ENCODE measurements at regions not wholly inside any gene's neighbourhood (a gene's known extent, or its start where the extent isn't known, plus 50 kb on each side); places are given as distances from the start of the nearest gene placed in this dataset.

- H3K9ac ChIP-seq (ENCODE audit: low read length), result no peak overlapping the region
- H3K27ac ChIP-seq (ENCODE audit: low read length), result no peak overlapping the region
- no peaks in the 10 kb centered on the region for H3K27me3 ChIP-seq (ENCODE audit: low read depth, low read length)
- H3K4me1 ChIP-seq (ENCODE audit: low read length), result no peaks in the 10 kb centered on the region
- no peaks in the 10 kb centered on the region for H4K20me1 ChIP-seq (ENCODE audit: insufficient read depth, low read length)
- TF ChIP-seq EZH2phosphoT487 (IDR thresholded peaks at IDR 0.05; ENCODE audit: low read depth), result no peak
- peak; percentile 10; the same call in 1 of the 2 replicates for TF ChIP-seq CTCF (IDR thresholded peaks at IDR 0.05; ENCODE audit: low read depth, low read length)
- no peak overlapping the region for H2AFZ ChIP-seq (ENCODE audit: low read depth, low read length)
- no peaks in the 10 kb centered on the region for H3K9me3 ChIP-seq (ENCODE audit: insufficient read depth, low read length)
- H3K4me2 ChIP-seq (ENCODE audit: low read length), result no peak overlapping the region
- no peaks in the 10 kb centered on the region for H3K79me2 ChIP-seq (ENCODE audit: low read length)
- H3K4me3 ChIP-seq (ENCODE audit: low read length), result no peak overlapping the region
- no peaks in the 10 kb centered on the region for H3K36me3 ChIP-seq (replicated peaks; ENCODE audit: low read depth, low read length)
These were observed 902.4 kb downstream of the NR2F1-AS1 start for GRCh38 chr5:92678640-92679039.

GRCh38 chr5:92676215-92677165, 904.5 kb downstream of the NR2F1-AS1 start:
- Histone ChIP-seq H3K27ac (ENCODE audit: low read length) (no peak overlapping the region), H3K79me2 (ENCODE audit: low read length) (no peaks in the 10 kb centered on the region), H3K36me3 (replicated peaks; ENCODE audit: low read depth, low read length) (no peaks in the 10 kb centered on the region), H2AFZ (ENCODE audit: low read depth, low read length) (no peak overlapping the region), H3K27me3 (ENCODE audit: low read depth, low read length) (no peaks in the 10 kb centered on the region), H3K4me3 (ENCODE audit: low read length) (no peak overlapping the region), H3K4me2 (ENCODE audit: low read length) (no peak overlapping the region), H3K9me3 (ENCODE audit: insufficient read depth, low read length) (no peaks in the 10 kb centered on the region), H3K9ac (ENCODE audit: low read length) (no peak overlapping the region), H4K20me1 (ENCODE audit: insufficient read depth, low read length) (no peaks in the 10 kb centered on the region), H3K4me1 (ENCODE audit: low read length) (no peaks in the 10 kb centered on the region)
- TF ChIP-seq CTCF (IDR thresholded peaks at IDR 0.05; ENCODE audit: low read depth, low read length), result no peak
- TF ChIP-seq EZH2phosphoT487 (IDR thresholded peaks at IDR 0.05; ENCODE audit: low read depth), result no peak

GRCh38 chr5:92674321-92674720, 906.7 kb downstream of the NR2F1-AS1 start:
- H2AFZ ChIP-seq (ENCODE audit: low read depth, low read length), result no peak overlapping the region
- H4K20me1 ChIP-seq (ENCODE audit: insufficient read depth, low read length), result no peaks in the 10 kb centered on the region
- no peaks in the 10 kb centered on the region for H3K4me1 ChIP-seq (ENCODE audit: low read length)
- no peaks in the 10 kb centered on the region for H3K36me3 ChIP-seq (replicated peaks; ENCODE audit: low read depth, low read length)
- H3K27ac ChIP-seq (ENCODE audit: low read length), result no peak overlapping the region
- H3K4me3 ChIP-seq (ENCODE audit: low read length), result no peak overlapping the region
- H3K4me2 ChIP-seq (ENCODE audit: low read length), result no peak overlapping the region
- TF ChIP-seq EZH2phosphoT487 (IDR thresholded peaks at IDR 0.05; ENCODE audit: low read depth) (no peak), CTCF (IDR thresholded peaks at IDR 0.05; ENCODE audit: low read depth, low read length) (no peak)
- H3K79me2 ChIP-seq (ENCODE audit: low read length), result no peaks in the 10 kb centered on the region
- H3K9ac ChIP-seq (ENCODE audit: low read length), result no peak overlapping the region
- H3K9me3 ChIP-seq (ENCODE audit: insufficient read depth, low read length), result no peaks in the 10 kb centered on the region
- H3K27me3 ChIP-seq (ENCODE audit: low read depth, low read length), result no peaks in the 10 kb centered on the region

GRCh38 chr5:92665506-92665905, 915.5 kb downstream of the NR2F1-AS1 start:
- H3K27ac ChIP-seq (ENCODE audit: low read length), result no peak overlapping the region
- no peak for TF ChIP-seq CTCF (IDR thresholded peaks at IDR 0.05; ENCODE audit: low read depth, low read length)
- TF ChIP-seq EZH2phosphoT487 (IDR thresholded peaks at IDR 0.05; ENCODE audit: low read depth), result no peak
- no peak overlapping the region for H2AFZ ChIP-seq (ENCODE audit: low read depth, low read length)
- no peak overlapping the region for H3K9ac ChIP-seq (ENCODE audit: low read length)
- H3K4me2 ChIP-seq (ENCODE audit: low read length), result no peak overlapping the region
- H3K79me2 ChIP-seq (ENCODE audit: low read length), result no peaks in the 10 kb centered on the region
- H3K9me3 ChIP-seq (ENCODE audit: insufficient read depth, low read length), result no peaks in the 10 kb centered on the region
- no peaks in the 10 kb centered on the region for H3K27me3 ChIP-seq (ENCODE audit: low read depth, low read length)
- H3K4me1 ChIP-seq (ENCODE audit: low read length), result no peaks in the 10 kb centered on the region
- H3K4me3 ChIP-seq (ENCODE audit: low read length), result no peak overlapping the region
- H4K20me1 ChIP-seq (ENCODE audit: insufficient read depth, low read length), result no peaks in the 10 kb centered on the region
- no peaks in the 10 kb centered on the region for H3K36me3 ChIP-seq (replicated peaks; ENCODE audit: low read depth, low read length)

Measured in OCI-LY3 (cell line).